Fibroblast of lung (primary cell): ENCODE measurements at regions not wholly inside any gene's neighbourhood (a gene's known extent, or its start where the extent isn't known, plus 50 kb on each side); places are given as distances from the start of the nearest gene placed in this dataset.

Experiments used
- EZH2 ChIP-seq: IDR thresholded peaks from 2 replicates; pipeline ENCODE4 v1.5.1; 2012; ENCODE audit warnings: low read length, control low read depth, mild to moderate bottlenecking; ENCODE audit errors: missing control alignments
- TF ChIP-seq, protein P1 (sequence below), 2 donors: IDR thresholded peaks in 1 of 2; conservative IDR thresholded peaks in 1 of 2; 1 replicate in 1 of 2; 2 replicates in 1 of 2; pipeline ENCODE4 v1.5.1; 2011 to 2012; ENCODE audit warnings: low read length in 2 of 2, control low read depth in 1 of 2, inconsistent platforms in 1 of 2, low read depth in 1 of 2, mild to moderate bottlenecking in 1 of 2

- TF ChIP-seq, protein P1, sequence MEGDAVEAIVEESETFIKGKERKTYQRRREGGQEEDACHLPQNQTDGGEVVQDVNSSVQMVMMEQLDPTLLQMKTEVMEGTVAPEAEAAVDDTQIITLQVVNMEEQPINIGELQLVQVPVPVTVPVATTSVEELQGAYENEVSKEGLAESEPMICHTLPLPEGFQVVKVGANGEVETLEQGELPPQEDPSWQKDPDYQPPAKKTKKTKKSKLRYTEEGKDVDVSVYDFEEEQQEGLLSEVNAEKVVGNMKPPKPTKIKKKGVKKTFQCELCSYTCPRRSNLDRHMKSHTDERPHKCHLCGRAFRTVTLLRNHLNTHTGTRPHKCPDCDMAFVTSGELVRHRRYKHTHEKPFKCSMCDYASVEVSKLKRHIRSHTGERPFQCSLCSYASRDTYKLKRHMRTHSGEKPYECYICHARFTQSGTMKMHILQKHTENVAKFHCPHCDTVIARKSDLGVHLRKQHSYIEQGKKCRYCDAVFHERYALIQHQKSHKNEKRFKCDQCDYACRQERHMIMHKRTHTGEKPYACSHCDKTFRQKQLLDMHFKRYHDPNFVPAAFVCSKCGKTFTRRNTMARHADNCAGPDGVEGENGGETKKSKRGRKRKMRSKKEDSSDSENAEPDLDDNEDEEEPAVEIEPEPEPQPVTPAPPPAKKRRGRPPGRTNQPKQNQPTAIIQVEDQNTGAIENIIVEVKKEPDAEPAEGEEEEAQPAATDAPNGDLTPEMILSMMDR (conservative IDR thresholded peaks at IDR 0.05 in 1 of 2, IDR thresholded peaks at IDR 0.05 in 1 of 2; ENCODE audit: low read depth in 1 of 2, low read length in 2 of 2), result no peak
- TF ChIP-seq EZH2, result no peak
Measured at GRCh38 chr16:17843905-17844304, 373.1 kb upstream of the XYLT1 start.
